ENCODE measurements at regions not wholly inside any gene's neighbourhood (a gene's known extent, or its start where the extent isn't known, plus 50 kb on each side); places are given as distances from the start of the nearest gene placed in this dataset.

DNA sequence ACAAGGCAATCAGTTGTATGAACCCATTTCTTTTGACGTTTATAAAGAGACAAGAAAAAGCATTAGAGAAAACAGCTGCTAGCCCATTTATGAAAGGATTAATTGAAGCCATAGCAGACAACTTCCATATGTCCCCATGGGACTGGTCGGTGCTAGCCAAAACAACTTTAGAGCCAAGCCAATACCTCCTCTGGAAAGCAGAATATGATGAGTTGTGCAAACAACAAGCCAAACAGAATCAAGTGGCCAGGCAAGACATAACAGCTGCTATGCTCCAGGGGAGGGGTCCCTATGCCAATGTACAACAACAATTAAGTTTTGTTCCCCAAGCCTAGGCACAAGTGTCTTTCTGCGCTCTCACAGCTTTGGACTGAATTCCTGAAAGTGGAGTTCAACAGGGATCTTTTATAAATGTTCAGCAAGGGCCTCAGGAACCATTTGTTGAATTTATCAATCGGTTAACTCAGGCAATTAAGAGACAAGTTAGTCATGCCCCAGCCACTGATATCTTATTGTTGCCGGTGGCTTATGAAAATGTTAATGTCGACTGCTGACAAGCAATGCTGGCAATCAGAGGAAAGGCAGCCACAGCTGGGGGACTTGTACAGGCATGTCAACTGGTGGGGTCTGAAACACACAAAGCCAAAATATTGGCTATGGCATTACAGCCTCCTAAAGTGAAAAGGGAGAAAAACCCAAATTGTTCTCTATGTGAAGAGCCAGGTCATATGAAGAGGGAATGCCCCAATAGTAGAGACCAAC is 1593.1 kb upstream of the TENM4 start:
- no peak for DNase-seq (ENCODE audit: low read depth, low spot score)
- Mint-ChIP-seq H3K4me3 (no peak overlapping the region), H3K27me3 (ENCODE audit: low read depth) (no peaks in the 10 kb centered on the region), H3K36me3 (ENCODE audit: low read depth) (peaks cover 12% of the 10 kb centered on the region), H3K27ac (ENCODE audit: unreplicated experiment) (no peak overlapping the region), H3K9me3 (peaks cover 18% of the 10 kb centered on the region), H3K4me1 (no peaks in the 10 kb centered on the region)
- TF ChIP-seq, protein P1, sequence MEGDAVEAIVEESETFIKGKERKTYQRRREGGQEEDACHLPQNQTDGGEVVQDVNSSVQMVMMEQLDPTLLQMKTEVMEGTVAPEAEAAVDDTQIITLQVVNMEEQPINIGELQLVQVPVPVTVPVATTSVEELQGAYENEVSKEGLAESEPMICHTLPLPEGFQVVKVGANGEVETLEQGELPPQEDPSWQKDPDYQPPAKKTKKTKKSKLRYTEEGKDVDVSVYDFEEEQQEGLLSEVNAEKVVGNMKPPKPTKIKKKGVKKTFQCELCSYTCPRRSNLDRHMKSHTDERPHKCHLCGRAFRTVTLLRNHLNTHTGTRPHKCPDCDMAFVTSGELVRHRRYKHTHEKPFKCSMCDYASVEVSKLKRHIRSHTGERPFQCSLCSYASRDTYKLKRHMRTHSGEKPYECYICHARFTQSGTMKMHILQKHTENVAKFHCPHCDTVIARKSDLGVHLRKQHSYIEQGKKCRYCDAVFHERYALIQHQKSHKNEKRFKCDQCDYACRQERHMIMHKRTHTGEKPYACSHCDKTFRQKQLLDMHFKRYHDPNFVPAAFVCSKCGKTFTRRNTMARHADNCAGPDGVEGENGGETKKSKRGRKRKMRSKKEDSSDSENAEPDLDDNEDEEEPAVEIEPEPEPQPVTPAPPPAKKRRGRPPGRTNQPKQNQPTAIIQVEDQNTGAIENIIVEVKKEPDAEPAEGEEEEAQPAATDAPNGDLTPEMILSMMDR (conservative IDR thresholded peaks at IDR 0.05) = no peak

DNA sequence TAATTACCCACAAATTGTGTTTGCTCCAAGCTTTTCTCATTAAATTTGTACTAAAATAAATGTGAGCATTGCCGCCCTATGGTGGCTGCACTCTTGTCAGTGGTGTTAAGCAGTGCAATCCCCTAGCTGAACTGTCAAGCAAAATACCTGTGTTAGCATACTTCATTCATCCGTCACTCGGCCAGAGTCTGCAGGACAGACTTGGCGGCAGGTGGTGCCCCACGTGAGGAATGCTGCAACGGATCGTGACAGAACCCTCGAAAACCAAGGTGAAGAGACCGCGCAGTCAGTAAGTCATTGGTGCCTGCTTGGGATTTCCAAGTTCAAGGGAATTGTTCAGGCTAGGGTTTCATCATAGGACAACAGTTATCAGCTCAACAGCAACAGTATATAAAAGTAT is 1592.1 kb upstream of the TENM4 start:
- H3K27me3 Mint-ChIP-seq (ENCODE audit: low read depth) = no peaks in the 10 kb centered on the region
- no peaks in the 10 kb centered on the region for H3K4me1 Mint-ChIP-seq
- DNase-seq (ENCODE audit: low read depth, low spot score) = no peak
- H3K9me3 Mint-ChIP-seq = peaks cover 18% of the 10 kb centered on the region
- no peak overlapping the region for H3K4me3 Mint-ChIP-seq
- no peak overlapping the region for H3K27ac Mint-ChIP-seq (ENCODE audit: unreplicated experiment)
- TF ChIP-seq, protein P1 (conservative IDR thresholded peaks at IDR 0.05) = no peak
- peaks cover 12% of the 10 kb centered on the region for H3K36me3 Mint-ChIP-seq (ENCODE audit: low read depth)

DNA sequence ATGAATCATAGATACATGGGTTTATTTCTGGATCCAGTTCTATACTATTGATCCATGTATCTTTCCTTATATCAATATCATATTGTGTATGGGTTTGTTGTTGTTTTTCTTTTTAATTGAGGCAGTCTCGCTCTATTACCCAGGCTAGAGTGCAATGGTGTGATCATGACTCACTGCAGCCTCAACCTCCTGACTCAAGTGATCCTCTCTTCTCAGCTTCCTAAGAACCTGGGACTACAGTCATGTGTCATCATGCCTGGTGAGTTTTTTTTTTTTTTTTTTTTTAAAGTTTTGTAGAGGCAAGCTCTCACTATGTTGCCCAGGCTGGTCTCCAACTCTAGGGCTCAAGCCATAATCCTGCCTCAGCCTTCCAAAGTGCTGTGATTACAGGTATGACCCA is 1589.4 kb upstream of the TENM4 start:
- H3K9me3 Mint-ChIP-seq = peaks cover 3% of the 10 kb centered on the region
- peaks cover 2% of the 10 kb centered on the region for H3K36me3 Mint-ChIP-seq (ENCODE audit: low read depth)
- H3K4me3 Mint-ChIP-seq = no peak overlapping the region
- no peak for DNase-seq (ENCODE audit: low read depth, low spot score)
- H3K4me1 Mint-ChIP-seq = no peaks in the 10 kb centered on the region
- no peak overlapping the region for H3K27ac Mint-ChIP-seq (ENCODE audit: unreplicated experiment)
- H3K27me3 Mint-ChIP-seq (ENCODE audit: low read depth) = no peaks in the 10 kb centered on the region
- TF ChIP-seq, protein P1 (conservative IDR thresholded peaks at IDR 0.05) = no peak

DNA sequence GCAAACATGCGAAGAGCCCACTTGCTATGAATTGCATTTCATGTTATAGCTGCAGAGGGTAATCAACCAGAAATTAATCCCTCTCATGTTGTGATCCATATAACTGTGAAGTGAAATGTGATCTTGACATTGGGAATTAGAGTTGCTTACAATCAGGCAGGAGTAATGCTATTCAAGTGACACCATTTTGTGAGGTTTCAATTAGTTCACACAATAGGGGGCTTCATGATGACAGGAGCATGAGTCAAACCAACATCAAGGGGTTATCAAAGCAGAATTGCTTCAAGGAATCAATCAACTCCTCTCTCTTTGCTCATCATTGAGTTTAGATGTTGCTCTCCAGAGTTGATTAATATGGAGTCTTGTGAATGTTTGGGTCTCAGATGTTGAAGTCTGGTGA is 1585.2 kb upstream of the TENM4 start:
- Mint-ChIP-seq H3K9me3 (no peaks in the 10 kb centered on the region), H3K4me3 (no peak overlapping the region), H3K27ac (ENCODE audit: unreplicated experiment) (no peak overlapping the region), H3K36me3 (ENCODE audit: low read depth) (no peaks in the 10 kb centered on the region), H3K4me1 (no peaks in the 10 kb centered on the region), H3K27me3 (ENCODE audit: low read depth) (no peaks in the 10 kb centered on the region)
- DNase-seq (ENCODE audit: low read depth, low spot score) = no peak
- TF ChIP-seq, protein P1 (conservative IDR thresholded peaks at IDR 0.05) = no peak

DNA sequence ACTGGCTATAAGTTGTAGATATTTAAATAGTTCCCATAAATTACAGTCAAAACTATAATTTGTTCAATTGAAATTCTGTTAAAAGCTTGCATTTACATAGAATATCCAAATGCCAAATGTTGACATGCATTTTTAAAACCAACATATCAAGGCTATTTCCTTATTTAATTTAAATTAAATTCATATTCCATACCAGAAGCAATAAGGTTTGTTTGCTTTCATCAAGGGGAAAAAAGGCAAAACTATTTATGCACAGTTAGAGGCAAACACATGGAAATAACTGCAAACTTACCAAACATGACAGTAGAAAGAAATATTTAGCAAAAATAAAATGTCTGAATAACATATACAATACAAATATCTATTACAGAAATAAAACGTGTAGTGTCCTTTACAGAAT is 1581.2 kb upstream of the TENM4 start:
- no peak overlapping the region for H3K27ac Mint-ChIP-seq (ENCODE audit: unreplicated experiment)

More for the DNA sequence above, 1581.2 kb upstream of the TENM4 start:
- Mint-ChIP-seq H3K9me3 (peaks cover 5% of the 10 kb centered on the region), H3K4me3 (no peak overlapping the region), H3K4me1 (no peaks in the 10 kb centered on the region), H3K36me3 (ENCODE audit: low read depth) (no peaks in the 10 kb centered on the region), H3K27me3 (ENCODE audit: low read depth) (no peaks in the 10 kb centered on the region)
- TF ChIP-seq, protein P1 (conservative IDR thresholded peaks at IDR 0.05) = no peak
- DNase-seq (ENCODE audit: low read depth, low spot score) = no peak

Measured in neural crest cell (in vitro differentiated cells).